Mesenchymal stem cell (in vitro differentiated cells and primary cell): ENCODE measurements at regions not wholly inside any gene's neighbourhood (a gene's known extent, or its start where the extent isn't known, plus 50 kb on each side); places are given as distances from the start of the nearest gene placed in this dataset.
A peak's percentile ranks its signal among the peaks of the same experiment; 100 is the strongest.

Experiments used
- DNase-seq: peaks from one replicate; pipeline ENCODE4 v3.0.0-alpha.2; 2013
- H2AFZ ChIP-seq: one replicate; pipeline ENCODE4 v1.6.1; 2013; ENCODE audit warnings: low read depth, mild to moderate bottlenecking, control low read depth, inconsistent platforms, low read length, moderate library complexity
- H2AK5ac ChIP-seq: 2 replicates; pipeline ENCODE4 v1.6.1; 2013; ENCODE audit warnings: low read length, moderate library complexity, mild to moderate bottlenecking, inconsistent platforms; ENCODE audit not compliant: severe bottlenecking
- H2BK120ac ChIP-seq: one replicate; pipeline ENCODE4 v1.6.1; 2013; ENCODE audit warnings: low read depth, mild to moderate bottlenecking, inconsistent platforms, low read length, moderate library complexity
- H2BK12ac ChIP-seq, 2 experiments: one replicate each; pipeline ENCODE4 v1.6.1; 2013; ENCODE audit warnings: inconsistent platforms in 2 of 2, low read length in 2 of 2, mild to moderate bottlenecking in 2 of 2, moderate library complexity in 2 of 2, control low read depth in 1 of 2
- H2BK15ac ChIP-seq: one replicate; pipeline ENCODE4 v1.6.1; 2013; ENCODE audit warnings: mild to moderate bottlenecking, low read depth, inconsistent platforms; ENCODE audit not compliant: poor library complexity, severe bottlenecking
- H2BK5ac ChIP-seq: 2 replicates; pipeline ENCODE4 v1.6.1; 2013; ENCODE audit warnings: low read depth, mild to moderate bottlenecking, low read length, control low read depth, inconsistent platforms; ENCODE audit not compliant: poor library complexity, severe bottlenecking
- H3K14ac ChIP-seq, 2 experiments: one replicate each; pipeline ENCODE4 v1.6.1; 2013; ENCODE audit warnings: inconsistent platforms in 2 of 2, low read length in 2 of 2, control low read depth in 1 of 2, mild to moderate bottlenecking in 1 of 2, moderate library complexity in 1 of 2
- H3K18ac ChIP-seq, 2 experiments: one replicate each; pipeline ENCODE4 v1.6.1; 2013; ENCODE audit warnings: inconsistent platforms in 2 of 2, low read length in 2 of 2, control low read depth in 1 of 2, low read depth in 1 of 2, mild to moderate bottlenecking in 1 of 2
- H3K23ac ChIP-seq, 2 experiments: one replicate each; pipeline ENCODE4 v1.6.1; 2013; ENCODE audit warnings: inconsistent platforms in 2 of 2, low read length in 2 of 2, mild to moderate bottlenecking in 2 of 2, moderate library complexity in 2 of 2, control low read depth in 1 of 2
- H3K27ac ChIP-seq: 2 replicates; pipeline ENCODE4 v1.5.1; 2013; ENCODE audit warnings: mild to moderate bottlenecking, moderate library complexity, low read length, control low read depth, inconsistent platforms; ENCODE audit not compliant: poor library complexity, severe bottlenecking
- H3K27me3 ChIP-seq, 2 experiments: 2 replicates each; pipeline versions ENCODE4 v1.6.1 to v1.7.0; 2013; ENCODE audit warnings: low read length in 2 of 2, mild to moderate bottlenecking in 2 of 2, moderate library complexity in 2 of 2, control low read depth in 1 of 2, inconsistent platforms in 1 of 2; ENCODE audit not compliant: control insufficient read depth in 1 of 2, insufficient read depth in 1 of 2
- H3K36me3 ChIP-seq, 2 experiments: 2 replicates each; pipeline versions ENCODE4 v1.6.1 to v1.7.0; 2013; ENCODE audit warnings: low read length in 2 of 2, control low read depth in 1 of 2, inconsistent platforms in 1 of 2, low read depth in 1 of 2, mild to moderate bottlenecking in 1 of 2; ENCODE audit not compliant: insufficient read depth in 2 of 2, control insufficient read depth in 1 of 2
- H3K4ac ChIP-seq, 2 experiments: one replicate each; pipeline ENCODE4 v1.6.1; 2013; ENCODE audit warnings: inconsistent platforms in 2 of 2, low read length in 2 of 2, mild to moderate bottlenecking in 2 of 2, moderate library complexity in 2 of 2, control low read depth in 1 of 2, low read depth in 1 of 2
- H3K4me1 ChIP-seq: 2 replicates; pipeline ENCODE4 v1.6.1; 2013; ENCODE audit warnings: low read depth, low read length, control low read depth; ENCODE audit not compliant: control insufficient read depth, insufficient read depth
- H3K4me2 ChIP-seq: 2 replicates; pipeline ENCODE4 v1.6.1; 2013; ENCODE audit warnings: low read length, mild to moderate bottlenecking, inconsistent platforms; ENCODE audit not compliant: poor library complexity, severe bottlenecking
- H3K4me3 ChIP-seq, 2 experiments: 2 replicates each; pipeline versions ENCODE4 v1.5.1 to v1.7.0; 2013; ENCODE audit warnings: low read length in 2 of 2, mild to moderate bottlenecking in 2 of 2, control low read depth in 1 of 2, low read depth in 1 of 2; ENCODE audit not compliant: insufficient read depth in 1 of 2
- H3K79me1 ChIP-seq: replicated peaks from 2 replicates; pipeline ENCODE4 v1.6.1; 2013; ENCODE audit warnings: mild to moderate bottlenecking, control low read depth, low read length, inconsistent platforms; ENCODE audit not compliant: poor library complexity, severe bottlenecking
- H3K9ac ChIP-seq: 2 replicates; pipeline ENCODE4 v1.7.0; 2013; ENCODE audit warnings: mild to moderate bottlenecking, low read length, moderate library complexity
- H3K9me3 ChIP-seq: 2 replicates; pipeline ENCODE4 v1.7.0; 2013; ENCODE audit warnings: mild to moderate bottlenecking, low read length; ENCODE audit not compliant: control insufficient read depth
- H4K8ac ChIP-seq: one replicate; pipeline ENCODE4 v1.6.1; 2013; ENCODE audit warnings: inconsistent platforms, mild to moderate bottlenecking, low read length, moderate library complexity
- H4K91ac ChIP-seq: one replicate; pipeline ENCODE4 v1.6.1; 2013; ENCODE audit warnings: mild to moderate bottlenecking, low read length, inconsistent platforms
- WGBS: methylation state at CpG from one replicate; pipeline ENCODE4 v1.1.7; 2013; ENCODE audit warnings: mixed read lengths; 5-methylcytosine and 5-hydroxymethylcytosine counted together

GRCh38 chr2:53004413-53004812 lies 763.2 kb upstream of the CHAC2 start:
- Histone ChIP-seq H3K14ac (no peak overlapping the region), H3K27me3 (no peaks in the 10 kb centered on the region), H3K9me3 (no peaks in the 10 kb centered on the region), H2BK120ac (no peak overlapping the region), H3K4me2 (no peak overlapping the region), H2BK15ac (peak overlapping the region; percentile 49), H3K4me3 (no peak overlapping the region), H3K9ac (no peak overlapping the region), H4K91ac (no peak overlapping the region), H3K4me1 (no peaks in the 10 kb centered on the region), H2BK12ac (no peak overlapping the region), H3K23ac (no peak overlapping the region), H4K8ac (no peak overlapping the region), H3K27ac (no peak overlapping the region), H3K36me3 (no peaks in the 10 kb centered on the region), H3K18ac (no peak overlapping the region), H2BK5ac (no peak overlapping the region), H3K4ac (no peak overlapping the region), H2AFZ (no peak overlapping the region), H3K79me1 (no peaks in the 10 kb centered on the region), H2AK5ac (no peak overlapping the region)
- 96% methylated on average over 3 of the region's 3 CpGs for WGBS
- DNase-seq, result no peak

- Histone ChIP-seq H3K36me3 (no peaks in the 10 kb centered on the region), H3K27ac (no peak overlapping the region), H3K4me1 (no peaks in the 10 kb centered on the region), H3K23ac (no peak overlapping the region), H3K79me1 (no peaks in the 10 kb centered on the region), H3K4me2 (no peak overlapping the region), H2BK120ac (no peak overlapping the region), H2BK12ac (no peak overlapping the region), H3K4ac (no peak overlapping the region), H3K9me3 (peaks cover 21% of the 10 kb centered on the region), H3K4me3 (no peak overlapping the region), H3K18ac (no peak overlapping the region), H4K91ac (no peak overlapping the region), H3K9ac (no peak overlapping the region), H2AK5ac (no peak overlapping the region), H3K14ac (no peak overlapping the region), H3K27me3 (no peaks in the 10 kb centered on the region), H2AFZ (no peak overlapping the region), H2BK15ac (no peak overlapping the region), H2BK5ac (no peak overlapping the region), H4K8ac (no peak overlapping the region)
- DNase-seq, result no peak
- 80% methylated on average over 2 of the region's 2 CpGs for WGBS
These were observed 772.2 kb upstream of the CHAC2 start for GRCh38 chr2:52995424-52995823.

- no peaks in the 10 kb centered on the region for H3K36me3 ChIP-seq
- no peak overlapping the region for H3K4ac ChIP-seq
- H3K14ac ChIP-seq, result no peak overlapping the region
- no peaks in the 10 kb centered on the region for H3K9me3 ChIP-seq
- H3K4me2 ChIP-seq, result no peak overlapping the region
- peak; percentile 18 for DNase-seq
- WGBS, result 45% methylated on average over 2 of the region's 2 CpGs
- no peaks in the 10 kb centered on the region for H3K79me1 ChIP-seq
- H2BK12ac ChIP-seq, result no peak overlapping the region
- H3K4me3 ChIP-seq, result no peak overlapping the region
- H2BK5ac ChIP-seq, result no peak overlapping the region
- no peak overlapping the region for H4K91ac ChIP-seq
- H3K27ac ChIP-seq, result no peak overlapping the region
- no peaks in the 10 kb centered on the region for H3K27me3 ChIP-seq
- no peaks in the 10 kb centered on the region for H3K4me1 ChIP-seq
- H3K23ac ChIP-seq, result no peak overlapping the region
- H2BK15ac ChIP-seq, result no peak overlapping the region
- no peak overlapping the region for H3K9ac ChIP-seq
- no peak overlapping the region for H2AK5ac ChIP-seq
- no peak overlapping the region for H3K18ac ChIP-seq
- H2BK120ac ChIP-seq, result no peak overlapping the region
- H2AFZ ChIP-seq, result no peak overlapping the region
- no peak overlapping the region for H4K8ac ChIP-seq
These were observed 791.3 kb upstream of the CHAC2 start for GRCh38 chr2:52976143-52976949.

GRCh38 chr2:52974127-52974526 lies 793.5 kb upstream of the CHAC2 start:
- Histone ChIP-seq H4K91ac (no peak overlapping the region), H3K9ac (no peak overlapping the region), H3K27me3 (no peaks in the 10 kb centered on the region), H4K8ac (no peak overlapping the region), H3K79me1 (no peaks in the 10 kb centered on the region), H3K4me2 (no peak overlapping the region), H2AFZ (no peak overlapping the region), H3K9me3 (no peaks in the 10 kb centered on the region), H3K4me1 (no peaks in the 10 kb centered on the region), H2BK5ac (no peak overlapping the region), H2BK15ac (no peak overlapping the region), H3K23ac (no peak overlapping the region), H3K4me3 (no peak overlapping the region), H3K18ac (no peak overlapping the region), H3K36me3 (no peaks in the 10 kb centered on the region), H3K14ac (no peak overlapping the region), H2BK12ac (no peak overlapping the region), H3K27ac (no peak overlapping the region), H3K4ac (no peak overlapping the region), H2BK120ac (no peak overlapping the region), H2AK5ac (no peak overlapping the region)
- no peak for DNase-seq
- 90% methylated on average over 1 of the region's 1 CpG for WGBS
